Left renal cortex interstitium (tissue), 4 donors: ENCODE measurements at regions not wholly inside any gene's neighbourhood (a gene's known extent, or its start where the extent isn't known, plus 50 kb on each side); places are given as distances from the start of the nearest gene placed in this dataset.
"Not testable (repeated sequence)": the region's sequence is repeated elsewhere in the genome, so short reads cannot be mapped to it uniquely, and the experiment has no call there.

Source experiments
- DNase-seq, 4 donors: peaks; one replicate each; pipeline ENCODE4 v3.0.0-alpha.2; 2013; ENCODE audit warnings: low read depth in 4 of 4, low spot score in 2 of 4, missing footprints in 1 of 4

- no peak for DNase-seq
Measured at GRCh38 chr6:15817100-15817499, 154.3 kb upstream of the DTNBP1 start.

- DNase-seq, result no peak
Measured at GRCh38 chr6:15816661-15817060, 153.8 kb upstream of the DTNBP1 start.

DNA sequence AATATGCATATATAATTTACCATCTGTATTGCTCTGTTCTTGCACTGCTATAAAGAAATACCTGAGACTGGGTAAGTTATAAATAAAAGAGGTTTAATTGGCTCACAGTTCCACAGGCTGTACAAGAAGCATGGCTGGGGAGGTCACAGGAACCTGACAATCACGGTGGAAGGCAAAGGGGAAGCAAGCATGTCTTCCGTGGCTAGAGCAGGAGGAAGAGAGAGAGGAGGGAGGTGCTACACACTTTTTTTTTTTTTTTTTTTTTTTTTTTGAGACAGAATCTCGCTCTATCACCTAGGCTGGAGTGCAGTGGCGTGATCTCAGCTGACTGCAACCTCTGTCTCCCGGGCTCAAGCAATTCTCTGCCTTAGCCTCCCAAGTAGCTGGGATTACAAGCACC, 150.9 kb upstream of the DTNBP1 start:
- not testable (repeated sequence) for DNase-seq

DNA sequence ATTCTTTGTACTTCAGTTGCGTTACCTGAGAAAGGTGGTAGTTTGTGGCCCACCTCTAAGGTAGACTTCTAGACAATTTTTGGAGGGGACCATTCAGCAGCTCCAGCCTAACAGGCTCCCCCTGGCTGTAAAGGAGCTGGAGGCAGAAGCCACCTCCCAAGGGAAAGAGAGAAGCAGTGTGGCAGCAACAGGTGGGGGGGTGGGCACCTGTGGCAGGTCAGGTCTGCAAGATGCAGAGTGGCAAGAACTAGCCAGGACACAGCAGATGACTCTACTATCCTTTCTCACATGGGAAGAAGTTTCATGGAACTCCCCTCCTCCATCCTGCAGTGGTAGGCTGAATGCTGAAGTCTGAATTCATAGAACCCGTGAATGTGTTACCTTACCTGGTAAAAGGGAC, 148.3 kb upstream of the DTNBP1 start:
- DNase-seq, result no peak

DNA sequence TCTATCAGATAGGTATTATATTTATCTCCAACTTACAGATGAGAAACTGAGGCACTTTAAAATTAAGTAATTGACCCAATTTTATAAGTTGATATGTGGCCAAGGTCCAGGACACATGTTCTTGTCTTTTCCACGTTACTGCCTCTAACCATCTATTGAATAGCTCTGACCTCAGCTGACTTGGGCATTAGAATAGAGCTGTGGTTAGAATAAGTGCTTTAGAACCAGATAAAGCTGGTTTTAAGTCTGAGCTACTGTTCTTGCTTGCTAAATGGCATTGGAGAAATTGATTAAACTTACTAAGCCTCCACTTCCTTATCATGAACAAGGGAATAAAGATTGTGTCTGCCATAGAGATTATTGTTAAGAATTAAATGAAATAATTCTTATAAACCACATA, 147.8 kb upstream of the DTNBP1 start:
- no peak for DNase-seq

DNA sequence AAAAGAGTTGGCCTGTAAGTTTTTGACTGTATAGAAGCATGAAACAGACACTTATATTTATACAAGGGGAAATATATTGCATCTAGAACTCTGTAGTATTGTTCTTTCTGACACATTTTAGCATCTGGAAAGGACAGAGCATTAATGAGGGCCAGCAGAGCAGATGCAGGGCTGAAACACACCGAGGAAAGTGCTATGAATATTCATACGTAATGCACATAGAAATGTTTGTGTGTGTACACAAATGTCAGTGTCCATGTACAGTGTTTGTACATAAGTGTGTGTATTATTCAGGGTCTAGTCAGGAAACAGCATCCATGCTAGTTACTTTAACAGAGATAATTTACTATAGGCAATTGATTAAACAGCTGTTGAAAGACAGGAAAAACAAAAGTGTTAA, 146.5 kb upstream of the DTNBP1 start:
- no peak for DNase-seq

DNA sequence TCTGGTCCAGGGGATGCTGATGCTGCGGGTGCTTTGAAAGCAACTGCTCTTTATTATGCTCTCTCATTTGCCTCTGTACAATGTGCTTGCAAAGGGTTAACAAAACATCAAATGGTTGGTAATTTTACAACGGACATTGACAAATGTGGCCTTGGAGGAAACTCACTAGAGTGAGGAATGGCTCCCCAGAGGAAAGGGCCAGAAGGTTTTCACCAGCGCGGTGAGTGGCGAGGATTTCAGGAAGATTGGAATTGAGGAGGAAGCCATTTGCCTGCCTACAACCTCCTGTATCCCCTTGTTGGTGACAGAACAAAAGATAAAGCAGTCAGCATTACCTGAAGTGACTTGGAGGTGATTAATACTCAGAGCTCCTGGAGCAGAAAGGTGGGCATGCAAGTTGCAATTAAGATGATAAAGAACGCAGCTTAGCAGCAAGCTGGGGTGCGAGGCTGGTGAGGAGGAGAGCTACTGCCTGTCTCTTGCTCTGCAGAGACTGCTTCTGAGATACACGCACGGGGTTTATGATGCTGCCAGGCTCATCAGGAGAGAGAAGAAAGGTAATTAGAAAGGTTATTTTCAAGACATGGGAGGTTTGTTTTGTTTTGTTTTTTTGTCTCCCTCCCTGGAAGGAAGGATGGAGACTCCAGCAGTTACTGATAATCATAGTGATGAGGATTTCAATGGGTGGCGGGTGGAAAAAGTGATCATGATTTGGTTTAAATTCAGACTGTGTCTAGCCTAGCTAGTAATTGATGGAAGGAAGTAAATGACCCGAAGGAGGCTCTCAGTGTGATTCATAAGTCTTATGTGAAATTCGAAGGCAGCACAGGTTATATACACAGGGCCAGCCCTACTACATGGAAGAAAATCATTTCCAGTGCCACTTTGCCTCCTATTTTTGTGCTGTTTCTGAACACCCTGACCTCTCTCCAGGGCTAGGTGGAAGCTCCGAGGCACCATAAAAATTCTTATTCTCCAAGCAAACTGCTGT, 141.6 kb upstream of the DTNBP1 start:
- DNase-seq, result peak in 1 of 4 donors; percentile 27

DNA sequence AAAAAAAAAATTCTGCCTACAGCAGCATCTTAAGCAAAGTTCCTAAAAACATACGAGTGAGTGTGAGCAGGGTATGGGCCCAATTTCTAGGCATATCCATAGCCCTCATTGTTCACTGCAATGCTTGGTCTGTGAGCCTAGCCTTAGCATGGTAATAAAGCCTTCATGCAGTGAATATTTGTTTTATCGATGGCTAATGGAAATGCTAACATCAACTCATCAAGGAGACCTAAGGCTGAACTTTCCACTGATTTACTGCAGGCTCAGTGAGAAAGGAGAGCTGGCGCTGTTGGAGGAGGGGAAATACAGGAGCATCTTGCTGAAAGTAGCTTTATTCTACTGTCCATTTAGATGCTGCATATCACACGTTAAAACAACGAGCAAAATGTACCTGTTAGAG, 139.6 kb upstream of the DTNBP1 start:
- no peak for DNase-seq

- DNase-seq, result no peak
Measured at GRCh38 chr6:15801912-15802311, 139.1 kb upstream of the DTNBP1 start.

DNA sequence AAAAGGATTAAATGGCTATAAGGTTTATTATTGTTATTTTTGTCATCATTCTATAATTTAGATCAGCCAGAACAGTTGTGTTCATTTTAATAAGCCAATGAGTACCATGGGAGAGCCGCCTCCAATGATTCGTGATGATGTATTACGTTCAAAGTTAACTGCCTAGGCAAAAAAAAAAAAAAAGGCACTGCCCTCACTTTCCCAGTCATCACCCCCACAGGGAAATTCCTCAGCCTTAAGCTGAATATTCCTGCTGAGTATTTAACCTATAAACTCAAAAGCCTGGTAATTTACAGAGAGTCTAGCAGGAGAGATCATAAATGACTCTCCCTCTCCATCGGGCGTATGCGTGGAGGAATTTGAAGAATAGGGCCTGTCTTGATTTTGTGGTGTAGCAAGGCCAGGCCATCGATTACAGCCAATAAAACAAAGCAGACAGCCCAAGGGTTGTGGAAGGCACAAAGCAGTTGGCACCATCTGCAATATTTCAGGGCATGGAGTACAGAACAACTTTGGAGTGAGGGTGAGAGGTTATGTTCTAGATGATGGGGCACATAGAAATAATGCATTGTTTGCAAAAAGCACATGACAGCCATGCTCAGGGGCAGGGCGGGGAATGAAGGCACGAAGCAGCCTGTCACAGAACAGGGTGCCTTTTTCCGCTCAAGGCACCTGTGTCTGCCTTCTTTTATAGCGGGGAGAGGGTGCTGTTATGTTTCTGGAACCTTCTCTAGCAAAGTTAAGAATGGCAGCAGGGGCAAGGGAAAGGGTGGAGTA, 138.2 kb upstream of the DTNBP1 start:
- DNase-seq, result no peak

DNA sequence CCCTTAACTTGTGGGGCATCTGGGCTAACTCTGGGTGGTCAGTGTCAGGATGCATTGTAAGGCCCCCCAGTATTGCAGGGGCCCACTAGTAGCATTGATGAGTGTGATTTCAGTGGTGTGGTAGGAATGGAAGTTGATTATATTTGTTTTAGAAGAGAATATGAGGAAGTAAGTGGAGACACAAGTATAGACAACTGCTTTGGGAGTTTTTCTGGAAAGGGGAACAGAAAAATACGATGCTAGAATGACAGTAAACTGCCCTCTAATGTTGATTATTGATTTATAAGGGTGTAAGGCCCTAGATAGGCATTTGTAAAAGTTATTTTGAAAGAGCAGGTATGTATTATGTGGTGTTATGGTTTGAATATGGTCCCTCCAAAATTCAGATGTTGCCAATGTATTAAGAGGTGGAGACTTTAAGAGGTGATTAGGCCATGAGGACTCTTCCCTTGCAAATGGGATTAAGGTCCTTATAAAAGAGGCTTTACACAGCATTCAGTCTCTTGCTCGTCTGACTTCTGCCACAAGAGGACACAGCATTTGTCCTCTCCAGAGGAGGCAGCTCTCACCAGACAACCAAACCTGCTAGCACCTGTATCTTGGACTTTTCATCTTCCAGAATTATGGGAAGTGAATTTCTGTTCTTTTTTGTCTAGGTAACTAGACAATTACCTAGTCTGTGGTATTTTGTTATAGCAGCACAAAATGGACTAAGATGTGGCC, 135.9 kb upstream of the DTNBP1 start:
- no peak for DNase-seq

- no peak for DNase-seq
Measured at GRCh38 chr6:15796844-15797243, 134.0 kb upstream of the DTNBP1 start.

GRCh38 chr6:15796130-15796771, 133.4 kb upstream of the DTNBP1 start:
- DNase-seq, result no peak

DNA sequence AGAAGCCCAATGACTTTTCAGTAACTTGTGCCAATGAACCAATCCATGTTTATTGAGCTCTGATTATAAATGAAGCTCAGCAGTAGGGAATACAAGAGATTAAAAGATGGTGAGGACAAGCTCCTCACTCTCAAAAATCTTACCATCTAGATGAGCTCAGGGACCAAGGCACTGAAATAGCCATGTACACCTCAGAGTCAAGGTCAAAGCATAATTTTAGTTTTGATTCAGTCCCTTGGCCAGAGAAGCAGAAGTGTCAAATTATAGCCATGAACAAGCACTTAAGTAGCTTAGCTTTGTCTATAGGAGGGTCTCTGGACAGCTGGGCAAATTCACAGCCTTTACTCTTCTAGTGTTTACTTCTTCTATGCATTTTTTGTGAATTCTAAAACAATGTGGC, 131.0 kb upstream of the DTNBP1 start:
- DNase-seq, result no peak

DNA sequence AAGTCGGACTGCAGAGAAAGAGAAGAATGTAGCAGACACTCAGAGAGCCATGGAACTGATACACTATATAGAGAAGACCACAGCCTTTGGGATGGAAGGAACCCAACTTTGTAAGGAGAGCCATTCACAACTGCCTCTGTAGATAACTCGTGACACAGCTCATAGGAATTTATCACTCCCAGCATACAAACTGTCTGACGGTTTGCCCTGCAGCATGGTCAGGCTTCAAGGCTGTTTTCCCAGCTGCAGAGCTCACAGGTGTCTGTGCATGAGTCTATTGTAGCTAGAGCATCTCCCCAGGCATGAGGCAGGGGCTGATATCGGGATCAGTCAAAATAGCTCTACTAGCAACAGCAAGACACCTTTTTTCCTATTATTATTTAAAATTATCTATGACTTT, 130.5 kb upstream of the DTNBP1 start:
- no peak for DNase-seq

- DNase-seq, result no peak
Measured at GRCh38 chr6:15792842-15793241, 130.0 kb upstream of the DTNBP1 start.

DNA sequence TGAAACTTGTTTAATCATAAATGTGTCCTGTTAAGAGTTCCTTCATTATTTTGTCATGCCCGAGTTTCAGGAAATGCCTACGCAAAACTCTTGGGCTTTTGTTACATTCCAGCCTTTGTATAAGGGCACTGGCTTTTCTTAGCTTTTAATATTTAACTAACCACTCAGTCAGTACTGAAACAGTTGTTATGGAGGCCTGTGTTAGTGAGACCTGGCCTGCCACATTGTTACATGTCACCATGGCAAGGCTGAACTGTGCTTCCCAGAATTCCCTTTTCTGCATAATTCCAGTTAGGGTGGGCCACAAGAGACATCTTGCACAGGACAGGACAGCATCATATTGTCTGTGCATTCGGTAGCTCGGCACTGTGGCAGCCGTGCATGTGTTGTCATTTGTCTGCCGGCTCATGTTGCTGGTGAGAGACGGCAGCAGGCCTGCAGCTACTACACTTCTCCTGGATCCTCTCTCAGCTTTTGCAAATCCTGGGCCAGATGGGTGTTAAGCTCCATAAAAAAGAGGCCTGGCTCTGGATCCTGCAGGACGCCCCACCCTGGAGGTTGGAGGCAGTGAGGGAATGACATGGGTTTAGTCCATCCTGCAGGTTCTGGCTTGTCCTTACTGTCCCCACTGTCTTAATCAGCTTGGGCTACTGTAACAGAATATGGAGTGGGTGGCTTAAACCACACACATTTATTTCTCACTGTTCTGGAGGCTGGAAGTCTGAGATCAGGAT, 128.8 kb upstream of the DTNBP1 start:
- DNase-seq, result no peak

GRCh38 chr6:15790116-15790515, 127.3 kb upstream of the DTNBP1 start:
- no peak for DNase-seq

- no peak for DNase-seq
Measured at GRCh38 chr6:15786846-15787245, 124.0 kb upstream of the DTNBP1 start.

- no peak for DNase-seq
Measured at GRCh38 chr6:15783484-15783883, 120.7 kb upstream of the DTNBP1 start.
